Fibroblast of the aortic adventitia (primary cell): ENCODE measurements at regions not wholly inside any gene's neighbourhood (a gene's known extent, or its start where the extent isn't known, plus 50 kb on each side); places are given as distances from the start of the nearest gene placed in this dataset.
A peak's percentile ranks its signal among the peaks of the same experiment; 100 is the strongest.

Experiments
- DNase-seq: peaks from one replicate; pipeline ENCODE4 v3.0.0-alpha.2; 2010; ENCODE audit warnings: low read depth
- H3K4me3 ChIP-seq: 2 replicates; pipeline ENCODE4 v1.5.1; 2011; ENCODE audit warnings: low read depth, mild to moderate bottlenecking, control low read depth, low read length, moderate library complexity
- CTCF ChIP-seq: IDR thresholded peaks from 2 replicates; pipeline ENCODE4 v1.5.1; 2011; ENCODE audit warnings: mild to moderate bottlenecking, low read length, control low read depth, inconsistent platforms; ENCODE audit not compliant: insufficient read depth

GRCh38 chr3:127406309-127407025, 118.6 kb upstream of the PRR20G start:
- DNase-seq, result no peak
- TF ChIP-seq CTCF, result peak; percentile 23
- no peak overlapping the region for H3K4me3 ChIP-seq

GRCh38 chr3:127405791-127406190, 117.9 kb upstream of the PRR20G start:
- H3K4me3 ChIP-seq, result no peak overlapping the region
- DNase-seq, result no peak
- TF ChIP-seq CTCF, result no peak

GRCh38 chr3:127405010-127405598, 117.3 kb upstream of the PRR20G start:
- no peak for DNase-seq
- no peak overlapping the region for H3K4me3 ChIP-seq
- TF ChIP-seq CTCF, result no peak

GRCh38 chr3:127404221-127405009, 116.6 kb upstream of the PRR20G start:
- TF ChIP-seq CTCF, result no peak
- H3K4me3 ChIP-seq, result no peak overlapping the region
- no peak for DNase-seq

- TF ChIP-seq CTCF, result no peak
- no peak overlapping the region for H3K4me3 ChIP-seq
- DNase-seq, result no peak
Observed at GRCh38 chr3:127403795-127404194, 115.9 kb upstream of the PRR20G start.

- no peak for DNase-seq
- H3K4me3 ChIP-seq, result no peak overlapping the region
- no peak for TF ChIP-seq CTCF
Observed at GRCh38 chr3:127399154-127399553, 111.3 kb upstream of the PRR20G start.
